AG09319 (cell line): ENCODE measurements at regions not wholly inside any gene's neighbourhood (a gene's known extent, or its start where the extent isn't known, plus 50 kb on each side); places are given as distances from the start of the nearest gene placed in this dataset.

Source experiments
- DNase-seq: peaks from one replicate; pipeline ENCODE4 v3.0.0-alpha.2; 2010; ENCODE audit warnings: low read depth; ENCODE audit errors: extremely low read depth
- TF ChIP-seq, protein P1 (sequence below): IDR thresholded peaks from 2 replicates; pipeline ENCODE4 v1.5.1; 2011; ENCODE audit warnings: low read depth, mild to moderate bottlenecking, inconsistent platforms, low read length, moderate library complexity

DNA sequence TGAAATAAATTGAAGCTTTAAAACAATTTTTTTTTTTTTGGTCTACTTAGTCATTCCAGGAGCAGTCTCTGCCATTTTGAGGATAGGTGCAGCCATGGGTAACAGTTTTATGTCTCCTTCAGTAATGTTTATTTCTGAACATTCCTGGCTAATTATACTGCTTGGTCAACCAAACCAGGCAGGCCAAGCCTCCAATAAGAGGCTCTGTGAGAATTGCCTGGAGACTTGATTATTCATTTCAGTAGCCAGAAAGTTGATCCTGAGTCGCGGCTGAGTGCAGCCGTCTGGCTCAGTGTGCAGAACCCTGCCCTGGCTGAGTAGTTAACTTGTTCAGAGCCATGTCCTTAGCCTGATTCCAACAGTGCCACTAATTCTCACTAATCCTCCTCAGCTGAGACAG, 364.0 kb upstream of the FAT3 start:
- DNase-seq = no peak
- TF ChIP-seq, protein P1, sequence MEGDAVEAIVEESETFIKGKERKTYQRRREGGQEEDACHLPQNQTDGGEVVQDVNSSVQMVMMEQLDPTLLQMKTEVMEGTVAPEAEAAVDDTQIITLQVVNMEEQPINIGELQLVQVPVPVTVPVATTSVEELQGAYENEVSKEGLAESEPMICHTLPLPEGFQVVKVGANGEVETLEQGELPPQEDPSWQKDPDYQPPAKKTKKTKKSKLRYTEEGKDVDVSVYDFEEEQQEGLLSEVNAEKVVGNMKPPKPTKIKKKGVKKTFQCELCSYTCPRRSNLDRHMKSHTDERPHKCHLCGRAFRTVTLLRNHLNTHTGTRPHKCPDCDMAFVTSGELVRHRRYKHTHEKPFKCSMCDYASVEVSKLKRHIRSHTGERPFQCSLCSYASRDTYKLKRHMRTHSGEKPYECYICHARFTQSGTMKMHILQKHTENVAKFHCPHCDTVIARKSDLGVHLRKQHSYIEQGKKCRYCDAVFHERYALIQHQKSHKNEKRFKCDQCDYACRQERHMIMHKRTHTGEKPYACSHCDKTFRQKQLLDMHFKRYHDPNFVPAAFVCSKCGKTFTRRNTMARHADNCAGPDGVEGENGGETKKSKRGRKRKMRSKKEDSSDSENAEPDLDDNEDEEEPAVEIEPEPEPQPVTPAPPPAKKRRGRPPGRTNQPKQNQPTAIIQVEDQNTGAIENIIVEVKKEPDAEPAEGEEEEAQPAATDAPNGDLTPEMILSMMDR = no peak

DNA sequence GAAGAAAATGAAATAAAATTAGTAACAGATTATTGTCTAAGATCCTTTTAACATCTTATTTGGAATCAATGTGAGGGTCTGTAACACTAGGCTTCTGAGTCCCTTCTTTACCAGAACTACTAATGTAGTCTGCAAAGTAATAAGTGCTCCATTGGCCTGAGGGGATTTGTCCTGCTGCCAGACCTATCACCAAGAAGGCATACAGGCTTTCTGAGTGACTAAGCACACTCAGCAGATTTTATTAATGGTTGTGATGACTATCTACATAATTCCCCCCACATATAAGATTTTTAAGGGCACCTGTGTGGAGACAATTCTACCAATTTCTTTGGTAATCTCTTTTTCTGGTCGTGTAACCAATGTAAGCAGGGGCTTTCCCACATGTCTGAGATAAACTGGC, 365.0 kb upstream of the FAT3 start:
- DNase-seq = no peak

DNA sequence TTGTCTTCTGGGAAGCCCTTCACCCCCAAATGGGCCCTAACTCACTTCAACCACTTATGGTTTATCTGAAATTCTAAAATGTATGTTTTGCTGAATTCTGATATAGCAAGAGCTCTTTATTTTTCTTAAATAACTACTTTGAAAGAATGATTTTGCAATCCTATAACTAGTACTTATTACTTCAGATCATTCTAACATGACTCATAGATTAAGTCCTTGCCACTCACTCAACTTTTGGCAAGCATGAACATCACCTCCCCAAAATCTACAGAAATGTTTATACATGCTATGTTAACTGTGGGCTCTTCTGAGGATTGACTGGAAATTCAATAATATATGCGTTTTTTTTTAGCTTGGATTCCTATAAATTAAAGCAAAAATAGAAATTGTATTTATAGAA, 367.4 kb upstream of the FAT3 start:
- DNase-seq = no peak
- TF ChIP-seq, protein P1 = no peak

More for the DNA sequence above, 365.0 kb upstream of the FAT3 start:
- TF ChIP-seq, protein P1 = no peak

DNA sequence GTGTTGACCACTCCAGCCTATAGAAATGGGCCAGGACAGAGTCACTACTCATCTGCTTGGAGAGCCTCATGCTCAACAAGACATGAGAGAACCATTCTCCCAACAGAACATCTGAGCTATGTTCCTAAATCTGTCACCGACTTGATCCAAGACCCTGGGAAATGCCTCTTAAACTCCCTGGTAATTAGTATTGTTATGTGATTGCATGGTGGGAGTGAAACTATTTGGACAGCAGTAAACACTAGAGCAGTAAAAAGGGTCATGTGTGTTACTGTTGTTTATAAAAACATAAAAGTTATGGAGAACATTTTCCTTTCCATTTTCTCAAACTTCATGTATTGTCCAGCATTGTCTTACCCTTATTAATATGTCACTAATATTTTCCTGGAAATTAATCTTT, 369.8 kb upstream of the FAT3 start:
- no peak for DNase-seq
- TF ChIP-seq, protein P1 = no peak

DNA sequence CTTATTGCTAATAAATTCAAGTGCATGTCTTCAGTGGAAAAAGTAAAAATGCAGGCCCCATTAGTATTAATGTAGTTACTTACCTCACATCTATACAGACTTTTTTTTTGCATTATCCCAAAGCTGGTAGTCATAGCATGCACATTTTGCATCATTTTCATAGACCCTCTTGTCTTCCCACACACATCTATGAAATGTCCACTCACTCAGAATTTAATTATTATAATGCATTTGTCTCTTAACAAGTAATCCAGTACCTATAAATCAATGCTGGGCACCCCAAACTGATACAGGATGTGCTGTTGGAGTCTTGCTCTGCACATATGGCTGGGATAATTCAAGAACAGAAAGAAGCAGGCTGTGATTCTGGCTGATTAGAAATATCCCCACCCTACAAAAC, 370.4 kb upstream of the FAT3 start:
- TF ChIP-seq, protein P1 = no peak
- no peak for DNase-seq

DNA sequence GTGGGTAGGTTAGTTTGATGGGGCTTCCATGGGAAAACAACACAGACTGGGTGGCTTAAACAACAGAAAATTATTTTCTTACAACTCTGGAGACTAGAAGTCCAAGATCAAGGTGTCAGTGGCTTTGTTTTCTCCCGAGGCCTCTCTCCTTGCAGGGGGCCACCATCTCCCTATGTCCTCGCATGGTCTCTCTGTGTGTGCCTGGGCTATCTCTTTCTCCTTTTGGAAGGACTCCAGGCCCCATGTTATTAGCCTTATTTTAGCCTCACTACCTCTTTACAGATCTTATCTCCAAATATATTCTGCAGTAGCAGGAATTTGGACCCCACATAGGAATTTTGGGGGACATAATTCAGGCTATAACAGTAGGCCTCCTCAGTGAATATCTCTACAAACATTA, 372.7 kb upstream of the FAT3 start:
- TF ChIP-seq, protein P1 = no peak
- no peak for DNase-seq

DNA sequence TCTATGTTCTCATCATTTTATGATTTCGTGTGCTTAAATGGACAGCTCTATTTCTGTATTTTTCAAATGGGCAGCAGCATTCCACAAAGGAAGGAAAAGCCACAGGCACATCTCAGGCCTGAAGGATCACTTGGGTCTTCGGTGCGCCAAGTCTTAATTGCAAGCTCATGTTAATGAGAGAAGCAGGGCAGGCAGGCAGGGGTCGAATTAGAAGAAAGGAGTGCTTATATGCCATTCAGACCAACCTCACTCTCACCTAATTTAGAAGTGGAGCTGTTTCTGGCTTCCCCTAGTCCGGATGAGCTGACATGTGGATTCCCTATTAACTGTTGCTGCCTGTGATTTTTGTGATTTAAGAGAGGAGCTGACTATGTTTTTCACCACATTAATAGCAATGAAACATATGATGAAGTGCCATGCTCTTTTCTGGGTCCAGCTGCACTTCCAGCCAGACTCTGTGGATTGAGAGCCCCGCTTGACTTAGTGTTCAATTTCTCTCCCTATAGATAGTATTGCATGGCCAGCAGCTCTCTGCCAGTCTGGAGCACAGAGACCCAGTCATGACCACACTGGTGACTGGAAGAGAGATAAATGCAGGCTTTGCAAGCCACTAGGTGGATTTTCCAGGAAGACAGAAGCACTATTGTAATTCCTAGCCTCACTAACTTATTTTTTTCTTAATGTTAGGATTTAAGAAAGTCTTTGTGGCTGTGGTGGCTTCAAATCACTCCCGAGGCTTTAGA, 373.9 kb upstream of the FAT3 start:
- DNase-seq = no peak
- TF ChIP-seq, protein P1 = no peak
